ENCODE measurements at regions not wholly inside any gene's neighbourhood (a gene's known extent, or its start where the extent isn't known, plus 50 kb on each side); places are given as distances from the start of the nearest gene placed in this dataset.

DNA sequence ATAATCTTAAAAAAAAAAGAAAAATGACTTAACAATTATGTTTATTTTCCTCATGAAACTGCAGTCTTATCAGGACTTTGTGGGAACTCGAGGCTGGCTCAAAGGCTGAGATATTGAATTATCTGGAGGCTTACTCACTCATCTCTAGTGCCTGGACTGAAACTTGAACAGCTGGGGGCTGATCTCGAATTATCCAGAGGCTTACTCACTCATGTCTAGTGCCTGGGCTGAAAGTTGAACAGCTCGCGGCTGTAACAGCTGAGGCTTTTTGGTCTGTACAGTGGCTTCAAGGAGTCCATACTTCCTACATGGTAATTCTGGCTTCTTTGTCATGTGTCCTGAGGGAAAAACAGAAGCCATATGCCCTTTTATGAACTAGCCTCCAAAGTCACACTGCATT is 371.9 kb downstream of the CETN3 start:
- no peaks in the 10 kb centered on the region for H3K9me3 ChIP-seq (ENCODE audit: control insufficient read depth, low read depth, low read length)
- no peaks in the 10 kb centered on the region for H3K36me3 ChIP-seq (ENCODE audit: control insufficient read depth, insufficient read depth, low read length)
- WGBS (ENCODE audit: insufficient coverage, low lambda C conversion rate): no CpG with 5 or more reads among the region's 4 CpGs
- H3K4me1 ChIP-seq (ENCODE audit: control insufficient read depth, insufficient read depth, low read length): no peaks in the 10 kb centered on the region
- no peak overlapping the region for H3K27ac ChIP-seq (ENCODE audit: low read length)
- H3K27me3 ChIP-seq (ENCODE audit: control insufficient read depth, insufficient read depth, low read length): no peaks in the 10 kb centered on the region
- no peak overlapping the region for H3K4me3 ChIP-seq (ENCODE audit: low read length)
- DNase-seq: no peak

GRCh38 chr5:90022711-90023053 is 386.9 kb downstream of the CETN3 start:
- Histone ChIP-seq H3K36me3 (ENCODE audit: control insufficient read depth, insufficient read depth, low read length) (no peaks in the 10 kb centered on the region), H3K4me3 (ENCODE audit: low read length) (no peak overlapping the region), H3K9me3 (ENCODE audit: control insufficient read depth, low read depth, low read length) (no peaks in the 10 kb centered on the region), H3K4me1 (ENCODE audit: control insufficient read depth, insufficient read depth, low read length) (no peaks in the 10 kb centered on the region), H3K27ac (ENCODE audit: low read length) (no peak overlapping the region), H3K27me3 (ENCODE audit: control insufficient read depth, insufficient read depth, low read length) (no peaks in the 10 kb centered on the region)
- no peak for DNase-seq

DNA sequence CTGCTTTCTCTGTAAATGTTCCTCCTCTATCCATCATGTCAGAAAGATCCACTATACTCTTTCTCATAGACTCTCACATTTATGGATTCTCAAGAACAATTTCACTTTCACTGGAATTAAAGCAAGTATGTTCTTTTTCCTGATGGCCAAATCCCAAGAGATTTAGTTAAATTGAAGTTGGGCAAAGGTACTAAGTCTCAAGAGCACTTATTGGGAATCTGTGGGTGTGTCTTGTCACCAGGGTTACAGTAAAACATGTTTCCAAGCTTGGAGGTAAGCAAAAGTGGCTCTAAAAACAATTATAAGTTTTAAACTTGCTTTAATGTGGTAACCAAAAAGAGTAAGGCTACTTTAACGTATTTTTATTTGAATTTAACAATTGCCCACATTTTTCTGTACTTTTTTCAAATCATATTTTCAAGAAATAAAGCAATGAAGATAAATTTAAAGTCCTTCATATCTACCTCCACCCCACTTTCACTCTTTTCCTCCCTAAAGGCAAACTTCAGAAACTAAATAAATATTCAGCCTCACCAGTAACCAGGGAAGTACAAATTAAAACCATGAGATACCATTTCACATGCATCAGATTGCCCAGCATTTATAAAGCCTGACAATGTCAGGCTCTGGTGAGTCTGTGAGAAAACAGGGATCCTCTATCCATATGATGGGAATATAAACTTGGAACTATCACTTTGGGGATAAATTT is 387.4 kb downstream of the CETN3 start:
- no peaks in the 10 kb centered on the region for H3K4me1 ChIP-seq (ENCODE audit: control insufficient read depth, insufficient read depth, low read length)
- no peak overlapping the region for H3K27ac ChIP-seq (ENCODE audit: low read length)
- no peak overlapping the region for H3K4me3 ChIP-seq (ENCODE audit: low read length)
- 88% methylated on average over 1 of the region's 1 CpG for WGBS (ENCODE audit: insufficient coverage, low lambda C conversion rate)
- H3K27me3 ChIP-seq (ENCODE audit: control insufficient read depth, insufficient read depth, low read length): no peaks in the 10 kb centered on the region
- no peak for DNase-seq
- H3K36me3 ChIP-seq (ENCODE audit: control insufficient read depth, insufficient read depth, low read length): no peaks in the 10 kb centered on the region
- H3K9me3 ChIP-seq (ENCODE audit: control insufficient read depth, low read depth, low read length): no peaks in the 10 kb centered on the region

DNA sequence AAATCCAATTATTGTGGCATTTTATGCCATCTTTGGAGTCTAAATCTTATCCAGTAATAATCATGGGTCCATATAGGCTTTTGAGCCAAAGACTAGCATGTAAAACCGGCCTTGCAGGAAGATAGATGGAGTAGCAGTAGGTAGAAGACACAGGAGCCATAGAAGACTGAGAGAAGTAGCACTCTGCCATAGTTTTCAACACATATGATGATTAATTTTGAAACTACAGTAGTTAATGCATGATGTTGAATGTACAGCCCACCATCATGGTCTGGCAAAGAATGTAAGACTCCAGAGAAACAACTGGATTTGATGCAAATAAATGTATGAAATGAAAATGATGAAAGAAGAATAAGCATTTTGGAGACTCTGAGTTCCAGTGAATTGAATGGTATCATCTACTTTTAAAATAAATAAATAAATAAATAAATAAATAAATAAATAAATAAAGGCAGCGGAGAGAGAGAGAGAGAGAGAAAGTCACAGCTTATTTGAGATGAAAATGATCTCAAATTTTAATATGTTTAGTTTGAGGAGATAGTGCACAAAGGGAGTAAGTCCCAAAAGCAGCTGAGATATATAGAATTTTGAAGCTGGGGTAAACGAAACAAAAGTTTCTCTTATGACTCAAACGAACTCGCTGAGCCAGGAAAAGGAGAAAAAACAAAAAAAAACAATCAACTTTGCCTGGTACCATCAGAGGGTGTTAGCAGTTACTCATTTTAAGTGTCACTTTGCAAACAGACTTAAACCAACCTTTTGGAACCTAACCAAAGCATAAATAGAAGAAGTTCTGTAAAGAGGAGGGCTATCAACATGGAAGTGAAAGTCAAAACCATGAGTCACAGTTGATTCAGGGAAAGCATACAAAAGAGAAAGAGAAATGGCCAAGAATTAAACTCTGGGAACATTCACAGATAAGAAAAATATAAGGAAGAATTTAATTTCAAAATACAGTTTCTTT is 388.7 kb downstream of the CETN3 start:
- H3K27me3 ChIP-seq (ENCODE audit: control insufficient read depth, insufficient read depth, low read length): no peaks in the 10 kb centered on the region
- H3K36me3 ChIP-seq (ENCODE audit: control insufficient read depth, insufficient read depth, low read length): no peaks in the 10 kb centered on the region
- H3K4me3 ChIP-seq (ENCODE audit: low read length): no peak overlapping the region
- DNase-seq: peak in 1 of 2 donors; percentile 2
- no peak overlapping the region for H3K27ac ChIP-seq (ENCODE audit: low read length)
- WGBS (ENCODE audit: insufficient coverage, low lambda C conversion rate): 100% methylated on average over 2 of the region's 5 CpGs
- no peaks in the 10 kb centered on the region for H3K9me3 ChIP-seq (ENCODE audit: control insufficient read depth, low read depth, low read length)
- H3K4me1 ChIP-seq (ENCODE audit: control insufficient read depth, insufficient read depth, low read length): no peaks in the 10 kb centered on the region

GRCh38 chr5:90017239-90017638 is 392.3 kb downstream of the CETN3 start:
- no CpG with 5 or more reads among the region's 3 CpGs for WGBS (ENCODE audit: insufficient coverage, low lambda C conversion rate)
- Histone ChIP-seq H3K9me3 (ENCODE audit: control insufficient read depth, low read depth, low read length) (no peaks in the 10 kb centered on the region), H3K27me3 (ENCODE audit: control insufficient read depth, insufficient read depth, low read length) (no peaks in the 10 kb centered on the region), H3K36me3 (ENCODE audit: control insufficient read depth, insufficient read depth, low read length) (no peaks in the 10 kb centered on the region), H3K27ac (ENCODE audit: low read length) (no peak overlapping the region), H3K4me1 (ENCODE audit: control insufficient read depth, insufficient read depth, low read length) (no peaks in the 10 kb centered on the region), H3K4me3 (ENCODE audit: low read length) (no peak overlapping the region)
- DNase-seq: no peak

DNA sequence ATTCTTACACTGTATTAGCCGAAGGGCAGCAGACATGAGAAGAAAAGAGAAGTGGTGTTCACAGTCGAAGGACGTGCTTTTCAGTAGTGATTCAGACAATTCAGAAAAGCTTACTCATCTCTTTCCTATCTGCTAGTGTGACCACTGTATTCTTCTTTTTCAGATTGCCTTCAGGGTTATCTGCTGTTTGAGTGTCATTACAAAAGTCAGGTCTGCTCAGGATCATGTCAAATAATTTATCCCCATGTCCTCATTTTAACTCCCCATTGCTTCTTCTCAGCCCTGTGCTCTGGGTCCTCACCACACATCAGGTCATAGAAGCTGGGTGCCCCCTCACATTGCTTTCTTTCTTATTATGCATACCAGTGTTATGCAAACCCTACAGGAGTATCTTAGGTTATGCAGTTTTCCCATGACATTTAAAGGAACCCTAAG is 394.0 kb downstream of the CETN3 start:
- H3K4me1 ChIP-seq (ENCODE audit: control insufficient read depth, insufficient read depth, low read length): no peaks in the 10 kb centered on the region
- WGBS (ENCODE audit: insufficient coverage, low lambda C conversion rate): 86% methylated on average over 1 of the region's 3 CpGs
- H3K27me3 ChIP-seq (ENCODE audit: control insufficient read depth, insufficient read depth, low read length): no peaks in the 10 kb centered on the region
- no peak overlapping the region for H3K27ac ChIP-seq (ENCODE audit: low read length)
- DNase-seq: no peak
- no peak overlapping the region for H3K4me3 ChIP-seq (ENCODE audit: low read length)
- no peaks in the 10 kb centered on the region for H3K36me3 ChIP-seq (ENCODE audit: control insufficient read depth, insufficient read depth, low read length)
- H3K9me3 ChIP-seq (ENCODE audit: control insufficient read depth, low read depth, low read length): no peaks in the 10 kb centered on the region

GRCh38 chr5:90014420-90014819 is 395.1 kb downstream of the CETN3 start:
- Histone ChIP-seq H3K4me3 (ENCODE audit: low read length) (no peak overlapping the region), H3K4me1 (ENCODE audit: control insufficient read depth, insufficient read depth, low read length) (no peaks in the 10 kb centered on the region), H3K27ac (ENCODE audit: low read length) (no peak overlapping the region), H3K9me3 (ENCODE audit: control insufficient read depth, low read depth, low read length) (no peaks in the 10 kb centered on the region), H3K27me3 (ENCODE audit: control insufficient read depth, insufficient read depth, low read length) (no peaks in the 10 kb centered on the region), H3K36me3 (ENCODE audit: control insufficient read depth, insufficient read depth, low read length) (no peaks in the 10 kb centered on the region)
- DNase-seq: no peak

- Histone ChIP-seq H3K9me3 (ENCODE audit: control insufficient read depth, low read depth, low read length) (no peaks in the 10 kb centered on the region), H3K4me3 (ENCODE audit: low read length) (no peak overlapping the region), H3K4me1 (ENCODE audit: control insufficient read depth, insufficient read depth, low read length) (peaks cover 7% of the 10 kb centered on the region), H3K36me3 (ENCODE audit: control insufficient read depth, insufficient read depth, low read length) (no peaks in the 10 kb centered on the region), H3K27me3 (ENCODE audit: control insufficient read depth, insufficient read depth, low read length) (peaks cover 8% of the 10 kb centered on the region), H3K27ac (ENCODE audit: low read length) (no peak overlapping the region)
- no peak for DNase-seq
- no CpG with 5 or more reads among the region's 2 CpGs for whole genome bisulfite sequencing (ENCODE audit: insufficient coverage, low lambda C conversion rate)
These were observed 409.2 kb downstream of the CETN3 start for GRCh38 chr5:90000351-90000750.

DNA sequence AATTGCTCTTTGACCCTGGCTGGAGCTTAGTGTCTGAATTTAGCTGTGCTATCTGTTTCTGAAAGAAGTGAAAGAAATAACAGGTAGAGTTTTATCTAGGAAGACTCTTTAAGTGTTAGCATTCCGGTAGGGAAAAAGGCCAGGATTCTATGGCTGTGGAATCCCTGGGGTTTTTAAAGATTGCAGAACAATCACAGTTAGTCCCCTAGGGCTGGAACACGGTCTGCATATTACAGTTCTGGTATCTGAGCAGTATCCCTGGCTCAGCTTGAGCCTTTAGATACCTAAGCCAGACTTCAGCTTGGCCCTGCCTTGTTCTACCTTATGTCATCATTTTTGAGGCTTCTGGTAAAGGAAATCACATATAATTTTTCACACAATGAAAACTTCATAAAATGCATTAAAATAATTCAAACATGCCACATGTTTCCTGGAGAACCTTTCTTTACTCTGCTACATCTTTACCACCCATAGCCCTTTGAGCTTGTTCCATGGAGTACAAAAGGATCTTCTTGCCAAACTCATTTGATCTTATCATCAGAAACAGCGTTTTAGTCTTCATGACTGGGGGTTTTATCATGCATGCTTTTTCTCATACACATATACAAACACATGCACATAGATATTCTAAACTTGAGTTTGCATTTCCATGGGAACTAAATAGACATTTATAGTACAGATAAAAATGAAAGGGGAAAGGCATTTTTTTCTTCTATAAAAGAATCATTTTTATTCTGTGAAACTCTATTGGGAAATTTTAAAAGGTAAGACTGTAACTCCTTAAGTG is 410.8 kb downstream of the CETN3 start:
- 17% methylated on average over 2 of the region's 3 CpGs for WGBS (ENCODE audit: insufficient coverage, low lambda C conversion rate)
- Histone ChIP-seq H3K27me3 (ENCODE audit: control insufficient read depth, insufficient read depth, low read length) (peaks cover 20% of the 10 kb centered on the region), H3K9me3 (ENCODE audit: control insufficient read depth, low read depth, low read length) (no peaks in the 10 kb centered on the region), H3K36me3 (ENCODE audit: control insufficient read depth, insufficient read depth, low read length) (no peaks in the 10 kb centered on the region), H3K27ac (ENCODE audit: low read length) (no peak overlapping the region), H3K4me3 (ENCODE audit: low read length) (no peak overlapping the region), H3K4me1 (ENCODE audit: control insufficient read depth, insufficient read depth, low read length) (peaks cover 7% of the 10 kb centered on the region)
- no peak for DNase-seq

DNA sequence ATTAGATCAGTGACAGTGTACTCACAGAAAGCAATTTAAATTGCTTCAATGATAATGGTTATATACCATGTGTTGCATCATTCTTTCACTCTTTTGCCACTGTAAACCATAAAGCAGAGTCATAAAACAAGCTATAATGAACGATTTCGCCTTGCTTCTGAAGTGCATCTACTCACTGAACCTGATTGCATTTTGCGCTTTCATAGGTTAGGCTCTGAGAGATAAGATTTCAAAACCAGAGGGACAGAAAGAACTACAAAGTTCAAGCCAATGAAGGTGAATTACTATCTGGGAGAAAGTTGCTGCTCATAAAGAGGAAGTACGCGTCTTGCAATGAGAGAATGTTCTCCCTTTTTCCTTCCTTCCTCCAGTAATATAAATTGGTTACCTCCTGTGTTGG is 412.7 kb downstream of the CETN3 start:
- H3K9me3 ChIP-seq (ENCODE audit: control insufficient read depth, low read depth, low read length): no peaks in the 10 kb centered on the region
- no peak overlapping the region for H3K4me3 ChIP-seq (ENCODE audit: low read length)
- peaks cover 30% of the 10 kb centered on the region for H3K27me3 ChIP-seq (ENCODE audit: control insufficient read depth, insufficient read depth, low read length)
- H3K4me1 ChIP-seq (ENCODE audit: control insufficient read depth, insufficient read depth, low read length): peaks cover 7% of the 10 kb centered on the region
- no peak overlapping the region for H3K27ac ChIP-seq (ENCODE audit: low read length)
- WGBS (ENCODE audit: insufficient coverage, low lambda C conversion rate): no CpG with 5 or more reads among the region's 5 CpGs
- DNase-seq: peak; percentile 76 to 90
- H3K36me3 ChIP-seq (ENCODE audit: control insufficient read depth, insufficient read depth, low read length): no peaks in the 10 kb centered on the region

Data from large intestine (tissue), 3 donors.